Activated naive CD4-positive, alpha-beta T cell treated with anti-CD3 and anti-CD28 coated beads, Interleukin-2, amount 50 U/mL, for 72 hours (primary cell): ENCODE measurements at regions not wholly inside any gene's neighbourhood (a gene's known extent, or its start where the extent isn't known, plus 50 kb on each side); places are given as distances from the start of the nearest gene placed in this dataset.

Source experiments
- ATAC-seq, 2 donors: fragments of 150-1000 bp; cut with Tn5 transposase; 2 replicates each; pipeline ENCODE4 v1.10.0; 2021; ENCODE audit warnings: mild to moderate bottlenecking in 2 of 2, moderate library complexity in 2 of 2
- DNase-seq, 2 donors: peaks; one replicate each; pipeline ENCODE4 v3.0.0; 2021 to 2022; ENCODE audit warnings: low spot score in 2 of 2
- H3K27ac Mint-ChIP-seq, 2 donors: one replicate each; pipeline ENCODE4 v1.8.0; 2022; ENCODE audit warnings: mild to moderate bottlenecking in 2 of 2, mixed read lengths in 2 of 2
- H3K36me3 Mint-ChIP-seq, 2 donors: one replicate each; pipeline ENCODE4 v1.8.0; 2022; ENCODE audit warnings: mixed read lengths in 2 of 2
- H3K9me3 Mint-ChIP-seq, 2 donors: one replicate each; pipeline ENCODE4 v1.8.0; 2022; ENCODE audit warnings: mixed read lengths in 2 of 2

GRCh38 chr11:116473206-116473769 lies 299.5 kb downstream of the BUD13 start:
- peaks cover 0 to 5% of the 10 kb centered on the region in 2 donors for H3K9me3 Mint-ChIP-seq
- DNase-seq: no peak
- ATAC-seq: no peak
- H3K27ac Mint-ChIP-seq: no peak overlapping the region
- no peaks in the 10 kb centered on the region for H3K36me3 Mint-ChIP-seq

GRCh38 chr11:116472651-116473050 lies 300.1 kb downstream of the BUD13 start:
- DNase-seq (no peak), ATAC-seq (no peak)
- Mint-ChIP-seq H3K9me3 (peaks cover 0 to 5% of the 10 kb centered on the region in 2 donors), H3K36me3 (no peaks in the 10 kb centered on the region), H3K27ac (no peak overlapping the region)

GRCh38 chr11:116471608-116472256 lies 301.1 kb downstream of the BUD13 start:
- H3K27ac Mint-ChIP-seq: no peak overlapping the region
- H3K9me3 Mint-ChIP-seq: peaks cover 0 to 5% of the 10 kb centered on the region in 2 donors
- DNase-seq (no peak), ATAC-seq (no peak)
- H3K36me3 Mint-ChIP-seq: no peaks in the 10 kb centered on the region

- no peaks in the 10 kb centered on the region for H3K36me3 Mint-ChIP-seq
- ATAC-seq: no peak
- no peak overlapping the region for H3K27ac Mint-ChIP-seq
- DNase-seq: no peak
- peaks cover 0 to 5% of the 10 kb centered on the region in 2 donors for H3K9me3 Mint-ChIP-seq
Measured at GRCh38 chr11:116468699-116469098, 304.1 kb downstream of the BUD13 start.

- Mint-ChIP-seq H3K27ac (no peak overlapping the region), H3K36me3 (no peaks in the 10 kb centered on the region), H3K9me3 (peaks cover 0 to 5% of the 10 kb centered on the region in 2 donors)
- no peak for ATAC-seq
- DNase-seq: no peak
Measured at GRCh38 chr11:116467823-116468222, 305.0 kb downstream of the BUD13 start.

GRCh38 chr11:116466801-116467200 lies 306.0 kb downstream of the BUD13 start:
- ATAC-seq: no peak
- Mint-ChIP-seq H3K9me3 (peaks cover 0 to 5% of the 10 kb centered on the region in 2 donors), H3K36me3 (no peaks in the 10 kb centered on the region), H3K27ac (no peak overlapping the region)
- no peak for DNase-seq

- Mint-ChIP-seq H3K27ac (no peak overlapping the region), H3K36me3 (no peaks in the 10 kb centered on the region), H3K9me3 (peaks cover 0 to 5% of the 10 kb centered on the region in 2 donors)
- DNase-seq: no peak
- ATAC-seq: no peak
Measured at GRCh38 chr11:116466191-116466590, 306.6 kb downstream of the BUD13 start.

GRCh38 chr11:116465056-116465455 lies 307.7 kb downstream of the BUD13 start:
- H3K9me3 Mint-ChIP-seq: peaks cover 0 to 5% of the 10 kb centered on the region in 2 donors
- no peak overlapping the region for H3K27ac Mint-ChIP-seq
- H3K36me3 Mint-ChIP-seq: no peaks in the 10 kb centered on the region
- ATAC-seq (no peak), DNase-seq (no peak)

- no peak for ATAC-seq
- Mint-ChIP-seq H3K36me3 (no peaks in the 10 kb centered on the region), H3K27ac (no peak overlapping the region), H3K9me3 (no peaks in the 10 kb centered on the region)
- DNase-seq: no peak
Measured at GRCh38 chr11:116461789-116462188, 311.0 kb downstream of the BUD13 start.

GRCh38 chr11:116460156-116460920 lies 312.4 kb downstream of the BUD13 start:
- ATAC-seq (no peak), DNase-seq (no peak)
- Mint-ChIP-seq H3K36me3 (no peaks in the 10 kb centered on the region), H3K27ac (no peak overlapping the region), H3K9me3 (no peaks in the 10 kb centered on the region)

GRCh38 chr11:116459185-116460045 lies 313.4 kb downstream of the BUD13 start:
- ATAC-seq (no peak), DNase-seq (no peak)
- no peaks in the 10 kb centered on the region for H3K36me3 Mint-ChIP-seq
- no peaks in the 10 kb centered on the region for H3K9me3 Mint-ChIP-seq
- no peak overlapping the region for H3K27ac Mint-ChIP-seq

- no peak for DNase-seq
Measured at GRCh38 chr11:116458546-116458945, 314.2 kb downstream of the BUD13 start.

GRCh38 chr11:116457336-116458007 lies 315.3 kb downstream of the BUD13 start:
- H3K9me3 Mint-ChIP-seq: no peaks in the 10 kb centered on the region
- ATAC-seq: no peak

More at GRCh38 chr11:116458546-116458945, 314.2 kb downstream of the BUD13 start:
- ATAC-seq: no peak
- Mint-ChIP-seq H3K27ac (no peak overlapping the region), H3K9me3 (no peaks in the 10 kb centered on the region), H3K36me3 (no peaks in the 10 kb centered on the region)

GRCh38 chr11:116454951-116455350 lies 317.8 kb downstream of the BUD13 start:
- peaks cover 0 to 6% of the 10 kb centered on the region in 2 donors for H3K9me3 Mint-ChIP-seq
- H3K27ac Mint-ChIP-seq: no peak overlapping the region
- H3K36me3 Mint-ChIP-seq: peaks cover 0 to 4% of the 10 kb centered on the region in 2 donors
- ATAC-seq (no peak), DNase-seq (no peak)

More at GRCh38 chr11:116457336-116458007, 315.3 kb downstream of the BUD13 start:
- Mint-ChIP-seq H3K27ac (no peak overlapping the region), H3K36me3 (no peaks in the 10 kb centered on the region)
- no peak for DNase-seq

- Mint-ChIP-seq H3K36me3 (peaks cover 0 to 4% of the 10 kb centered on the region in 2 donors), H3K9me3 (peaks cover 0 to 6% of the 10 kb centered on the region in 2 donors), H3K27ac (no peak overlapping the region)
- no peak for ATAC-seq
- DNase-seq: peak in 1 of 2 donors; percentile 26
Measured at GRCh38 chr11:116454020-116454645, 318.7 kb downstream of the BUD13 start.

- no peak for DNase-seq
- Mint-ChIP-seq H3K36me3 (peaks cover 0 to 4% of the 10 kb centered on the region in 2 donors), H3K9me3 (peaks cover 0 to 6% of the 10 kb centered on the region in 2 donors), H3K27ac (no peak overlapping the region)
- no peak for ATAC-seq
Measured at GRCh38 chr11:116452461-116452860, 320.3 kb downstream of the BUD13 start.
